ENCODE measurements at regions not wholly inside any gene's neighbourhood (a gene's known extent, or its start where the extent isn't known, plus 50 kb on each side); places are given as distances from the start of the nearest gene placed in this dataset.

- Mint-ChIP-seq H3K27me3 (ENCODE audit: insufficient read depth) (no peaks in the 10 kb centered on the region), H3K9me3 (no peaks in the 10 kb centered on the region), H3K4me1 (peaks cover 42% of the 10 kb centered on the region), H3K36me3 (ENCODE audit: low read depth) (no peaks in the 10 kb centered on the region), H3K4me3 (no peak overlapping the region), H3K27ac (no peak overlapping the region)
- peak; percentile 66 for DNase-seq
- Histone ChIP-seq H3K36me3 (ENCODE audit: control insufficient read depth, insufficient read depth, low read length) (no peaks in the 10 kb centered on the region), H3K4me1 (ENCODE audit: control insufficient read depth, insufficient read depth, low read length) (no peaks in the 10 kb centered on the region), H3K9ac (ENCODE audit: extremely low read depth, low read length, poor library complexity, severe bottlenecking) (no peak overlapping the region), H3K27ac (ENCODE audit: low read depth, low read length) (no peak overlapping the region), H3K9me3 (ENCODE audit: control insufficient read depth, low read length) (no peaks in the 10 kb centered on the region), H3K27me3 (ENCODE audit: control insufficient read depth, insufficient read depth, low read length, poor library complexity, severe bottlenecking) (no peaks in the 10 kb centered on the region), H3K4me3 (ENCODE audit: low read length) (no peak overlapping the region)
- whole genome bisulfite sequencing, 2 experiments (ENCODE audit: insufficient coverage in 1 of 2, insufficient read length in 1 of 2) = 93 to 95% methylated on average over 7 to 8 of the region's 8 CpGs
- TF ChIP-seq CTCF (conservative IDR thresholded peaks at IDR 0.05) = no peak
Observed at GRCh38 chr12:16789204-16789790, 183.3 kb upstream of the LMO3 start.

- H3K4me3 Mint-ChIP-seq = no peak overlapping the region
- no peak overlapping the region for H3K9ac ChIP-seq (ENCODE audit: extremely low read depth, low read length, poor library complexity, severe bottlenecking)
- DNase-seq = no peak
- no peak overlapping the region for H3K4me3 ChIP-seq (ENCODE audit: low read length)
- H3K27me3 Mint-ChIP-seq (ENCODE audit: insufficient read depth) = no peaks in the 10 kb centered on the region
- H3K4me1 ChIP-seq (ENCODE audit: control insufficient read depth, insufficient read depth, low read length) = no peaks in the 10 kb centered on the region
- H3K36me3 Mint-ChIP-seq (ENCODE audit: low read depth) = no peaks in the 10 kb centered on the region
- no peaks in the 10 kb centered on the region for H3K9me3 Mint-ChIP-seq
- H3K36me3 ChIP-seq (ENCODE audit: control insufficient read depth, insufficient read depth, low read length) = no peaks in the 10 kb centered on the region
- TF ChIP-seq CTCF (conservative IDR thresholded peaks at IDR 0.05) = no peak
- no peak overlapping the region for H3K27ac Mint-ChIP-seq
- no peak overlapping the region for H3K27ac ChIP-seq (ENCODE audit: low read depth, low read length)
- no peaks in the 10 kb centered on the region for H3K9me3 ChIP-seq (ENCODE audit: control insufficient read depth, low read length)
- H3K4me1 Mint-ChIP-seq = peaks cover 42% of the 10 kb centered on the region
- 82 to 90% methylated on average over 3 to 4 of the region's 5 CpGs for WGBS, 2 experiments (ENCODE audit: insufficient coverage in 1 of 2, insufficient read length in 1 of 2)
- no peaks in the 10 kb centered on the region for H3K27me3 ChIP-seq (ENCODE audit: control insufficient read depth, insufficient read depth, low read length, poor library complexity, severe bottlenecking)
Observed at GRCh38 chr12:16788506-16789203, 182.7 kb upstream of the LMO3 start.

GRCh38 chr12:16785953-16786352 is 180.0 kb upstream of the LMO3 start:
- no peaks in the 10 kb centered on the region for H3K36me3 ChIP-seq (ENCODE audit: control insufficient read depth, insufficient read depth, low read length)
- H3K9ac ChIP-seq (ENCODE audit: extremely low read depth, low read length, poor library complexity, severe bottlenecking) = no peak overlapping the region
- H3K36me3 Mint-ChIP-seq (ENCODE audit: low read depth) = no peaks in the 10 kb centered on the region
- no peak for TF ChIP-seq CTCF (conservative IDR thresholded peaks at IDR 0.05)
- H3K27me3 Mint-ChIP-seq (ENCODE audit: insufficient read depth) = no peaks in the 10 kb centered on the region
- 100% methylated on average over 2 of the region's 2 CpGs; no CpG with 5 or more reads in 1 of the 2 experiments for WGBS, 2 experiments (ENCODE audit: insufficient coverage in 1 of 2, insufficient read length in 1 of 2)
- DNase-seq = no peak
- H3K4me3 ChIP-seq (ENCODE audit: low read length) = no peak overlapping the region
- no peak overlapping the region for H3K4me3 Mint-ChIP-seq
- H3K9me3 Mint-ChIP-seq = peaks cover under 1% of the 10 kb centered on the region
- no peak overlapping the region for H3K27ac ChIP-seq (ENCODE audit: low read depth, low read length)
- H3K9me3 ChIP-seq (ENCODE audit: control insufficient read depth, low read length) = no peaks in the 10 kb centered on the region
- H3K27me3 ChIP-seq (ENCODE audit: control insufficient read depth, insufficient read depth, low read length, poor library complexity, severe bottlenecking) = no peaks in the 10 kb centered on the region
- no peaks in the 10 kb centered on the region for H3K4me1 ChIP-seq (ENCODE audit: control insufficient read depth, insufficient read depth, low read length)
- H3K4me1 Mint-ChIP-seq = peaks cover 42% of the 10 kb centered on the region
- H3K27ac Mint-ChIP-seq = no peak overlapping the region

All from endodermal cell (in vitro differentiated cells).